HepG2 (cell line): ENCODE measurements at regions not wholly inside any gene's neighbourhood (a gene's known extent, or its start where the extent isn't known, plus 50 kb on each side); places are given as distances from the start of the nearest gene placed in this dataset.

Source experiments
- CHCHD3 ChIP-seq: sonication (generic); formaldehyde crosslinking; IDR thresholded peaks from 2 replicates; pipeline ENCODE4 v1.8.0; 2022; ENCODE audit warnings: mild to moderate bottlenecking, missing genetic modification reagents, moderate library complexity
- SMYD3 ChIP-seq: sonication (generic); formaldehyde crosslinking; IDR thresholded peaks from 2 replicates; pipeline ENCODE4 v1.8.1; 2023; ENCODE audit warnings: mild to moderate bottlenecking, missing genetic modification reagents
- TF ChIP-seq, protein P1 (sequence below): fragments of 450-650 bp; IDR thresholded peaks from 2 replicates; pipeline ENCODE4 v1.6.1; 2017; ENCODE audit warnings: mild to moderate bottlenecking

DNA sequence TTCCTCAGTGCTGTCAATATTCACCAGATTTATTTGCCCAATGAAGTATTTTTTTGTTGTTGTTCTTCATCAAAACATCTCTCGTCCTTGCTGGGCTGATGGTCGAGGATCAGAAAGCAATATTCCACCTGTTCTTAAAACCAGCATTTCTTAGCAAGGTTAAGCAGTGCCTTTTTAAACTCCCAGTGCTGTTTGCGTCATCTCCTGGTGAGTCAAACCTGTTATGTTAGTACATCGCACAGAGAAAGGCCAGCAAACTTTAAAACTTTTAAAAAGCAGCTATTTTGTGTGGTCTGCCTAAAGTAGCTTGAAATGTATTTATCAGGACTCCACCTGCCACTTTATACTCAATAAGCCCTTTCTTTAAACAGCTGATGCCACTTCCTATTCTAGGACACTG, 802.0 kb downstream of the KCNA4 start:
- TF ChIP-seq SMYD3 (CRISPR knock-in tag) (no peak), CHCHD3 (CRISPR knock-in tag) (no peak)
- TF ChIP-seq, protein P1, sequence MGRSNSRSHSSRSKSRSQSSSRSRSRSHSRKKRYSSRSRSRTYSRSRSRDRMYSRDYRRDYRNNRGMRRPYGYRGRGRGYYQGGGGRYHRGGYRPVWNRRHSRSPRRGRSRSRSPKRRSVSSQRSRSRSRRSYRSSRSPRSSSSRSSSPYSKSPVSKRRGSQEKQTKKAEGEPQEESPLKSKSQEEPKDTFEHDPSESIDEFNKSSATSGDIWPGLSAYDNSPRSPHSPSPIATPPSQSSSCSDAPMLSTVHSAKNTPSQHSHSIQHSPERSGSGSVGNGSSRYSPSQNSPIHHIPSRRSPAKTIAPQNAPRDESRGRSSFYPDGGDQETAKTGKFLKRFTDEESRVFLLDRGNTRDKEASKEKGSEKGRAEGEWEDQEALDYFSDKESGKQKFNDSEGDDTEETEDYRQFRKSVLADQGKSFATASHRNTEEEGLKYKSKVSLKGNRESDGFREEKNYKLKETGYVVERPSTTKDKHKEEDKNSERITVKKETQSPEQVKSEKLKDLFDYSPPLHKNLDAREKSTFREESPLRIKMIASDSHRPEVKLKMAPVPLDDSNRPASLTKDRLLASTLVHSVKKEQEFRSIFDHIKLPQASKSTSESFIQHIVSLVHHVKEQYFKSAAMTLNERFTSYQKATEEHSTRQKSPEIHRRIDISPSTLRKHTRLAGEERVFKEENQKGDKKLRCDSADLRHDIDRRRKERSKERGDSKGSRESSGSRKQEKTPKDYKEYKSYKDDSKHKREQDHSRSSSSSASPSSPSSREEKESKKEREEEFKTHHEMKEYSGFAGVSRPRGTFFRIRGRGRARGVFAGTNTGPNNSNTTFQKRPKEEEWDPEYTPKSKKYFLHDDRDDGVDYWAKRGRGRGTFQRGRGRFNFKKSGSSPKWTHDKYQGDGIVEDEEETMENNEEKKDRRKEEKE, result no peak
